NCI-H446 (cell line): ENCODE measurements at regions not wholly inside any gene's neighbourhood (a gene's known extent, or its start where the extent isn't known, plus 50 kb on each side); places are given as distances from the start of the nearest gene placed in this dataset.
"Not testable (repeated sequence)": the region's sequence is repeated elsewhere in the genome, so short reads cannot be mapped to it uniquely, and the experiment has no call there.

Experiments
- DNase-seq, 2 experiments: peaks; one replicate each; lab custom pipeline; 2025; lab: John Stamatoyannopoulos, UW

GRCh38 chr1:213585402-213585801 is 402.4 kb upstream of the PROX1 start:
- DNase-seq: no peak

GRCh38 chr1:213585959-213586586 is 401.7 kb upstream of the PROX1 start:
- no peak for DNase-seq

- DNase-seq: no peak
These were observed 401.2 kb upstream of the PROX1 start for GRCh38 chr1:213586587-213586972.

GRCh38 chr1:213596729-213597128 is 391.0 kb upstream of the PROX1 start:
- DNase-seq: no peak

GRCh38 chr1:213598263-213598662 is 389.5 kb upstream of the PROX1 start:
- no peak for DNase-seq

GRCh38 chr1:213600879-213601278 is 386.9 kb upstream of the PROX1 start:
- DNase-seq: no peak

GRCh38 chr1:213601705-213602104 is 386.1 kb upstream of the PROX1 start:
- not testable (repeated sequence) for DNase-seq

DNA sequence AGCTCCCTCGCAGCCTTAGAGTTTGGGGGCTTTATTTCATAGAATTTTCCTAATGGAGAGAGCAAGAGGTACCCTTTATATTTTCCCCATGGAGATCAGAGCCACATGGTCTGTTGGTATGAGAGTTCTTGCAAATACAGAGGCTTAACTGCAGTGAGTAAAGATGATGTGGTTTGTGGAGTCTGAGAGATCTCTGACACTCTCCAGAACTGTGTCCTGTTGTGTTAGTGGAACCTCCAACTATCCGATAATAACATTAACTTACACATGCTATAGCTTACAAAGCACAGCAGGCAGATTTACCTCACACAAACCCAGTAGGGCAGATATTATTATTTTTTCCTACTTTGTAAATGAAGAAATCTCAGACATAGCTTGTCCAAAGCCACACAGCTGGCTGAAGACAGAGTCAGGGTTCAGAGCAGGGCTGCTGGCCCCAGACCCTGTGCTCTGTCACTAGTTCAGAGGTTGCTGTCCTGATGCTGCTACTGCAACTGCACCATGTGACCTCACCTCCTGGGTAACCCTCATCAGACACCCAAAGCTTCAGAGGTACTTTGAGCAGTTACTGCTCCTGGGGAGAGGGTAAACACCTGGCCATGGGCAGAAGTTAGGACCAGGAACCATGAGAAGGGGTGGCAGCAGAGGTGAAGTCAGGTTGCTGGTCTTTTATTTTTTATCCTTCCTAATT is 384.8 kb upstream of the PROX1 start:
- no peak for DNase-seq

DNA sequence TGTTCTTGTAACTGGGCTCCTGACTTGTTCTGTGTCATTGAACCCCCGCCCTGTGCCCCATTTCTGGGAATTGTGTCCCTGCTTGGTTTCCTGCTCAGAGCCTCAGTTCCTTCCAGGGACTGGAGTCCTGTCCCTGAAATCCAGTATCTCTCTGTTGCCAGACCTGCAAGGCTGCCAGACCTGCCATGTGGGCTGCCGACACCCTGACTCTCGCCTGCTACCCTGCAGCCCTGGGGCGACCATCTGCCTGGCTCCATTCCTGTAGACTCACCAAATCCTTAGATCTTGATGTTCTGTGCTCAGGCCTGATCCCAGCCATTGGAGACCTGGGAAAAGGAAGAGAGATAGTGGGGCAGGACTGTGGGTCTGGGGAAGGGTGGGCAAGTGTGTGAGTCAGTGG is 383.3 kb upstream of the PROX1 start:
- DNase-seq: no peak

DNA sequence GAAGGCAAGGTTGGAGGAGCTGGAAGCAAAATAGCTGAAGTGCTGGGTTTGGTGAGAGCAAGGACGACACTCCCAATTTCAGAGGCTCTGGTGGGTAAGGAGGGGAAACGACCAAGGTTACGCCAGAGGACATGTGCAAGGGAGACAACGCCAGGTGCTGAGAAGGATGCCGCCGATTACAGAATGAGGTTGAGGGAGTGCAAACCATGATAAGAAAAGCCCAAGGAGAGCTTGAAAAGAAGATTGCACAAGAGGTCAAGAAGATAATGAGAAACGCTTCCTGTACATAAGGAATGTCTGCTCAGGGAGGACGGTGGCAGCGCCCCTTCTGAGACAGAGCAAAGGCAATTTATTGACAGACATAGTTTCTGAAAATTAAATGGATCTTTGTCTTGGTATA is 382.0 kb upstream of the PROX1 start:
- no peak for DNase-seq

- DNase-seq: no peak
These were observed 381.4 kb upstream of the PROX1 start for GRCh38 chr1:213606252-213606820.

- DNase-seq: no peak
These were observed 374.2 kb upstream of the PROX1 start for GRCh38 chr1:213613549-213613948.

- DNase-seq: no peak
These were observed 372.4 kb upstream of the PROX1 start for GRCh38 chr1:213615226-213615916.

- DNase-seq: no peak
These were observed 370.6 kb upstream of the PROX1 start for GRCh38 chr1:213617133-213617532.

DNA sequence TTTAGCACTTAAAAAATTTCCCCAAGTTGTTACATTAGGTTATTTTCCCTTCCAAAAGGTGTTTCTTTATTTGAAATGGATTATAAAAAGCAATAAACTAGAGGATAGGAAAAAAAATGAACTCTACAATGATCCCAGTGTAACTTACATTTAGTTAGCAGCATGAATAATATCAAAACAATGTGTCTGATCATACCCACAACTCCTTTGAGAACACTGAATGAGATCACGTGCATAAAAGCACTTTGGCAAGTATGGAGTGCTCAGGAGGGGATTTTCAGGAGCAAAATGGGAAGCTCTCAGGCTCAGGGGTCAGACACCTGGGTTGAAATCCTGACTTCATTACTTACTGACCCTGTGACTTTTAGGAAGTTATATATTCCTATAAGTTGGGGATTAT is 369.7 kb upstream of the PROX1 start:
- DNase-seq: no peak

GRCh38 chr1:213619026-213619425 is 368.7 kb upstream of the PROX1 start:
- DNase-seq: no peak

GRCh38 chr1:213621077-213621476 is 366.7 kb upstream of the PROX1 start:
- DNase-seq: no peak

- no peak for DNase-seq
These were observed 365.3 kb upstream of the PROX1 start for GRCh38 chr1:213622365-213623063.

DNA sequence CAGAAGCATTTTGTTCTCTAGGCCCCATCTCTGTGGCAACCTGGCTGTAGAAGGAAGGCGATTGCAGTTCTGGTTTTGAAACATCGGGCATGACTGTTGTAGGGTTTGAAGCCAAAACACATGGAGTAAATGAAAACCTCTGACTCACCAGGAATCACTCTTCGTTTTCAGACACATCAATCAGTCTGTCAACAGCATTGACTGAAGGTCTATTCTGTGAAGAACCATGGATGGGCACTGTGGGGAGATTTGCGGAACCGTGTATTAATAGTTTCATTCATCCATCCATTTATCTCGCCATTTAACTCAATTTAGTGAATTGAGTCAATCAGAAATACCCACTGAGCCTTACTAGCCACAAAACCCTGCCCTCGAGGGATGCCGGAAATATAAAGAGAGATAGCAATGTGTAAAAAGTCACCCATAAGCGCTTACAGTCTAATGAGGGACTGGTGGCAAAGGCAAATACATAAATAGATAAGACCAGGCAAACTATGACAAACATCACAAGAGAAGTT is 364.6 kb upstream of the PROX1 start:
- no peak for DNase-seq

DNA sequence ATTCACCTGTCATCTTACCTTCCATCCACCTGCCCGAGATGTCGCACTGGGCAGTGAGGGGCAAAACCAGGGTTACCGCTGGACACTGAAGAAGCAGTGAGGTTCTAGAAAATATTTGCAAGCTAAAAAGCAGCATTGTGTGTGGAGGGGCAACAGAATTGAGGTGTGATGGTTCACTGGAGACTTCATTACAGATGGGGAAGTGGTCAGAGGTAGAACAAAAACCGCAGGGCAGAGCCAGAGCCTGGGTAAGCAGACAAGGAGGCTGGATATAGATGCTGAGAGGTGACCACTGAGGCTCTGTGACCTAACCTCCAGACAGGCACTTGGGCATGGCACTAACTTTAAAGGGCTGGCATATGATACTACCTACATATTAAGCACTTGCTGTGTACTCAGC is 363.9 kb upstream of the PROX1 start:
- no peak for DNase-seq

GRCh38 chr1:213636778-213637177 is 351.0 kb upstream of the PROX1 start:
- DNase-seq: not testable (repeated sequence)

- DNase-seq: no peak
These were observed 346.5 kb upstream of the PROX1 start for GRCh38 chr1:213641312-213641711.
